Parathyroid adenoma (tissue), 2 donors: ENCODE measurements at regions not wholly inside any gene's neighbourhood (a gene's known extent, or its start where the extent isn't known, plus 50 kb on each side); places are given as distances from the start of the nearest gene placed in this dataset.

Experiments used
- H2AFZ ChIP-seq: fragments of 300-600 bp; sonication (generic); one replicate; pipeline ENCODE4 v1.7.0; 2017; ENCODE audit warnings: antibody characterized with exemption, mild to moderate bottlenecking
- H3K27ac ChIP-seq: fragments of 300-600 bp; sonication (generic); one replicate; pipeline ENCODE4 v1.7.0; 2017
- H3K27me3 ChIP-seq: fragments of 300-600 bp; sonication (generic); one replicate; pipeline ENCODE4 v1.7.0; 2017; ENCODE audit warnings: low read length; ENCODE audit not compliant: control insufficient read depth, insufficient read depth
- H3K36me3 ChIP-seq: fragments of 300-600 bp; sonication (generic); one replicate; pipeline ENCODE4 v1.7.0; 2017; ENCODE audit warnings: low read length; ENCODE audit not compliant: control insufficient read depth, insufficient read depth
- H3K4me1 ChIP-seq: fragments of 300-600 bp; sonication (generic); one replicate; pipeline ENCODE4 v1.7.0; 2017; ENCODE audit warnings: control low read depth
- H3K4me2 ChIP-seq: fragments of 300-600 bp; sonication (generic); one replicate; pipeline ENCODE4 v1.7.0; 2017; ENCODE audit warnings: low read length
- H3K4me3 ChIP-seq: fragments of 300-600 bp; sonication (generic); one replicate; pipeline ENCODE4 v1.7.0; 2017; ENCODE audit warnings: low read depth, low read length
- H3K79me2 ChIP-seq: fragments of 300-600 bp; sonication (generic); one replicate; pipeline ENCODE4 v1.7.0; 2017; ENCODE audit warnings: control low read depth
- H3K9ac ChIP-seq: fragments of 300-600 bp; sonication (generic); one replicate; pipeline ENCODE4 v1.7.0; 2017; ENCODE audit warnings: mild to moderate bottlenecking
- H3K9me3 ChIP-seq: fragments of 300-600 bp; sonication (generic); one replicate; pipeline ENCODE4 v1.7.0; 2017; ENCODE audit warnings: low read length; ENCODE audit not compliant: control insufficient read depth
- TF ChIP-seq, protein P1 (sequence below): fragments of 300-600 bp; sonication (generic); IDR thresholded peaks from one replicate; pipeline ENCODE4 v1.7.0; 2017; ENCODE audit warnings: antibody characterized with exemption, mild to moderate bottlenecking
- donor health status: primary hyperparathyroidism.

DNA sequence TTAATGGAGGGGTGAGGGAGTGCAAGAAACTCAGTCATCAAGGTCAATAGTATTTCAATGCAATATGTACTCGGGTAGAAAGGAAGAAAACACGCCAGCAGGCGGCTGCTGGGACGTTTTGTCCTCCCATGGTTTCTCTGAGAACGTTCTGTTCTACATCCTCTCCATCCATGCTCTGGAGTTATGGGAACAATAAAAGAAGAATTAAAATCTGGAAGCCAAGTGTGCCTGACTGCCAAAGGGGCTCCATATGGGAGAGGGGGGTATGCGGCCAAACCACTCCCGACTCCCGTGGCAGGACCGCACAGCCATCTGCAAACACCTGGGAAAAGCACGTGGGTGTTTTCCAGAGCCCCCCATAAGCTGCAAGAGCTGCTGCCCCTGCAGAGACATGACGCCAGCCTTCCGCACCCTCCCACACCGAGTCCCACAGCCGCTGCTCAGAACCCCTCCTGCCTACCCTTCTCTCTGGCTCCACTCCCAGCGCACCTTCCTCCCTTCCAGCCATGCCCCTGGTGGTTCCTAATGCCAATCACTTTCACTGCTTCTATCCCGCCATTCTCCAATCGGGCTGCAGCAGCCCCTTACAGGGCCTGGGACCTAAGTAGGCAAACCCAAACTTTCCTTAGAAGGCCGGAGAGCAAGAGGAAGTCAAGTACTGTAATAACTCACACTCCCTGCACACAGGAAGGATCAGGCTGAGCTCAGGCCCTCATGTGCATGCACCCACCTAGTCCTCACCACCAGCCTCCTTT lies 241.6 kb downstream of the SYK start:
- no peak overlapping the region for H3K27ac ChIP-seq
- TF ChIP-seq, protein P1, sequence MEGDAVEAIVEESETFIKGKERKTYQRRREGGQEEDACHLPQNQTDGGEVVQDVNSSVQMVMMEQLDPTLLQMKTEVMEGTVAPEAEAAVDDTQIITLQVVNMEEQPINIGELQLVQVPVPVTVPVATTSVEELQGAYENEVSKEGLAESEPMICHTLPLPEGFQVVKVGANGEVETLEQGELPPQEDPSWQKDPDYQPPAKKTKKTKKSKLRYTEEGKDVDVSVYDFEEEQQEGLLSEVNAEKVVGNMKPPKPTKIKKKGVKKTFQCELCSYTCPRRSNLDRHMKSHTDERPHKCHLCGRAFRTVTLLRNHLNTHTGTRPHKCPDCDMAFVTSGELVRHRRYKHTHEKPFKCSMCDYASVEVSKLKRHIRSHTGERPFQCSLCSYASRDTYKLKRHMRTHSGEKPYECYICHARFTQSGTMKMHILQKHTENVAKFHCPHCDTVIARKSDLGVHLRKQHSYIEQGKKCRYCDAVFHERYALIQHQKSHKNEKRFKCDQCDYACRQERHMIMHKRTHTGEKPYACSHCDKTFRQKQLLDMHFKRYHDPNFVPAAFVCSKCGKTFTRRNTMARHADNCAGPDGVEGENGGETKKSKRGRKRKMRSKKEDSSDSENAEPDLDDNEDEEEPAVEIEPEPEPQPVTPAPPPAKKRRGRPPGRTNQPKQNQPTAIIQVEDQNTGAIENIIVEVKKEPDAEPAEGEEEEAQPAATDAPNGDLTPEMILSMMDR = no peak

DNA sequence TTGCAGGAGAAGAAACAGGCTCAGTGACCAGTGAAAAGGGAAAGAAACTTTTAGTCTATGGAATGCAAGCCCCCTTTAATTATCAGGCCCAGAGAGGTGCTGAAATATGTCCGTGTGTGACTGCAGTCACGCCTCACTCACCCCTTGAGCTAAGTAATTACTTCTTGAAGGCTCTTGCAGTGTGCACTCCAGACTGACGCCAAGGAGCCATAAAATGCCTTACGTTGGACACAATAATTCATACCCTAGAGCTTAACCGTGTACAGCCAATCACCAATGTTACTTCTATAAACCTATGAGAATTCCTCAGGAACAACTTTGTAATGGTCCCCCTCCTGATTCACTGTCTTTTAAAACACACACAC lies 242.2 kb downstream of the SYK start:
- no peaks in the 10 kb centered on the region for H3K79me2 ChIP-seq
- H3K9ac ChIP-seq = no peak overlapping the region
- no peaks in the 10 kb centered on the region for H3K4me1 ChIP-seq
- TF ChIP-seq, protein P1 = no peak
- H2AFZ ChIP-seq = no peak overlapping the region
- no peaks in the 10 kb centered on the region for H3K36me3 ChIP-seq
- H3K27ac ChIP-seq = no peak overlapping the region
- H3K4me2 ChIP-seq = no peak overlapping the region
- H3K9me3 ChIP-seq = no peaks in the 10 kb centered on the region
- no peak overlapping the region for H3K4me3 ChIP-seq
- no peaks in the 10 kb centered on the region for H3K27me3 ChIP-seq

More for the DNA sequence above, 241.6 kb downstream of the SYK start:
- Histone ChIP-seq H3K36me3 (no peaks in the 10 kb centered on the region), H3K4me3 (no peak overlapping the region), H3K9ac (no peak overlapping the region), H3K9me3 (no peaks in the 10 kb centered on the region), H3K4me1 (no peaks in the 10 kb centered on the region), H3K27me3 (no peaks in the 10 kb centered on the region), H2AFZ (no peak overlapping the region), H3K4me2 (no peak overlapping the region), H3K79me2 (no peaks in the 10 kb centered on the region)

DNA sequence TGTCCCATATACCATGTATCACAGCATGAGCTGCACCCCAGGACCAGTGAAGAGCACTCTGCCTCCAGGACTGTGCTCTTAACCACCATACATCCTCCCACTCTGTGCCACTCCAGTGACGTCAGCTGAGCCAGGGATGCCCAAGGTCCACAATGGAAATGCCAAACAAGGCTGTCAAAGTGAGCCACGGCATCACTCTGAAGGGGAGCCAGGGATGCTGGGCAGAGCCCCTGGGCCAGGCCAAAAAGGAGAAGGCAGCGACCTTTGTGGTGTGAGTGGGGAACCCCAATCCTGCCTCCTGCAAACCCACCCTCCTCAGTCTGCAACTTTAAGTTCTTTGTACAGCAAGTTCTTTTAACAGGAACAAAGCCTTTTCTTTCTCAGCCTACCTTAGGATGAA lies 242.7 kb downstream of the SYK start:
- H3K36me3 ChIP-seq = no peaks in the 10 kb centered on the region
- no peak overlapping the region for H3K4me2 ChIP-seq
- no peak overlapping the region for H3K27ac ChIP-seq
- no peak overlapping the region for H3K9ac ChIP-seq
- no peaks in the 10 kb centered on the region for H3K79me2 ChIP-seq
- H3K27me3 ChIP-seq = no peaks in the 10 kb centered on the region
- H3K4me3 ChIP-seq = no peak overlapping the region
- H3K9me3 ChIP-seq = no peaks in the 10 kb centered on the region
- TF ChIP-seq, protein P1 = no peak
- H3K4me1 ChIP-seq = no peaks in the 10 kb centered on the region
- H2AFZ ChIP-seq = no peak overlapping the region

DNA sequence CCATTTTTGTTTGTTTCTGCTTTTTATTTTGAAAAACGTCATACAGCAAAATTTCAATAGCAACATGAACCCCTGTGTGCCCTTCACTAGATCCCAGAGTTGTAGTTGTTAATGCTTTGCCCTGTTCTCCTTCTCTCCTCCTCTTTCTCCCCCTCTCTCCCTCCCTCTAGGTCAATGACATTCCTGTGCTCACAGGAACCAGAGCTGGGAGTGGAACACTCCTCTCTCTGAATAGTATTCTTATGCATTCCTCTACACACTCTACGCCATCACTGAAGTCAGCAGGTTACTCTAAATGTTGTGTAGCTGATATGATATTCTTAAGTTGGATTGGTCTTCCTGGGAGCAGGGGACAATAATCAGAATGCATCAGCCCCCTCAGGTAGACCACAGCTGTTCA lies 243.4 kb downstream of the SYK start:
- H3K4me2 ChIP-seq = no peak overlapping the region
- no peak overlapping the region for H3K9ac ChIP-seq
- TF ChIP-seq, protein P1 = no peak
- H3K4me1 ChIP-seq = no peaks in the 10 kb centered on the region
- H3K27ac ChIP-seq = no peak overlapping the region
- no peaks in the 10 kb centered on the region for H3K9me3 ChIP-seq
- H3K4me3 ChIP-seq = no peak overlapping the region
- H3K36me3 ChIP-seq = no peaks in the 10 kb centered on the region
- H3K79me2 ChIP-seq = no peaks in the 10 kb centered on the region
- H2AFZ ChIP-seq = no peak overlapping the region
- H3K27me3 ChIP-seq = no peaks in the 10 kb centered on the region

DNA sequence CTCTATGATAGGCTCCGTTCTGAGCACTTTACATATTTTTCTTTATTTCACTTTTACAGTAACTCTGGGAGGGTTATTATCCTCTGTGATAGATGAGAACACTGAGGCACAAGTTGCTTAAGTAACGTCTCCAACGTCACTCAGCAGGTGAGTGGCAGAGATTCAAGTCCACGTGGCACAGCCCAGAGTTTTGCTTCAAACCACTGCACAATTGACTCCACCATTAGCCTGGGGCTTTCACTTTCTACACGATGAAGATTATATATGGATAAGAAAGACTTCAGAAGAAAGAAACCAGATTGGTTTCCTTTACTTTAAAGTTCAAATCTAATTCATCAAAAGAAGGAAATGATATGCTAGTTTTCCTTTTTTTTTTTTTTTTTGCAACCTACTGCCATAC lies 245.9 kb downstream of the SYK start:
- no peak overlapping the region for H3K27ac ChIP-seq
- no peak overlapping the region for H2AFZ ChIP-seq
- H3K9ac ChIP-seq = no peak overlapping the region

More for the DNA sequence above, 245.9 kb downstream of the SYK start:
- Histone ChIP-seq H3K27me3 (no peaks in the 10 kb centered on the region), H3K4me3 (no peak overlapping the region), H3K79me2 (no peaks in the 10 kb centered on the region), H3K4me1 (no peaks in the 10 kb centered on the region), H3K4me2 (no peak overlapping the region), H3K36me3 (no peaks in the 10 kb centered on the region), H3K9me3 (no peaks in the 10 kb centered on the region)
- TF ChIP-seq, protein P1 = no peak
